Astrocyte of the cerebellum (primary cell): ENCODE measurements at regions not wholly inside any gene's neighbourhood (a gene's known extent, or its start where the extent isn't known, plus 50 kb on each side); places are given as distances from the start of the nearest gene placed in this dataset.

ENCODE experiments used
- DNase-seq: peaks from one replicate; pipeline ENCODE4 v3.0.0-alpha.2; 2011; ENCODE audit warnings: low read depth
- H3K4me3 ChIP-seq: 2 replicates; pipeline ENCODE4 v1.5.1; 2011; ENCODE audit warnings: mild to moderate bottlenecking, low read depth, low read length, moderate library complexity
- in situ Hi-C: cut with HindIII; loops from 2 replicates; pipeline ENCODE4 v1.10.0; 2017; ENCODE audit warnings: low sequenced_read_pairs
- TF ChIP-seq, protein P1 (sequence below): IDR thresholded peaks from 2 replicates; pipeline ENCODE4 v1.5.1; 2012; ENCODE audit warnings: low read length, low read depth, moderate library complexity, mild to moderate bottlenecking; ENCODE audit errors: missing control alignments

DNA sequence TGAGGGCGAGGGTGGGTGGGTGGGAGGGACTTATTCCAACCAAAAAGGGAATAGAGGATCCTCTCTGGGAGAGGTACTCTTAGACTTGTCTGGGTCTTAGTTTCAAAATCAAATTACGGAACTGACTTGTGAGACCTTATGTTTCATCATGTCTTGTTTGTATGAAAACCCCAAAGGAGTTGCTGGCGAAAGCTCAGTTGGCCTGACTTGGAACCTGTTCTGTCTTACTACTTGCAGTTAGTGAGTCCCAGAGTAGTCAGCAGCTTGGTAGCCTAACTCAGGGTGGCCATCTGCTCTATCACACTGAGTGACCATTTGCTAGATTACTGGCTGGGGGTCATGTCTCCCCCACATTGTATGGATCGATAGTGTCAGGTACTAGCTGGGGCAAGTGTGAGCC lies 114.9 kb upstream of the MOCS1 start:
- in situ Hi-C loops, result no loop called here
- H3K4me3 ChIP-seq, result no peak overlapping the region
- DNase-seq, result no peak
- TF ChIP-seq, protein P1, sequence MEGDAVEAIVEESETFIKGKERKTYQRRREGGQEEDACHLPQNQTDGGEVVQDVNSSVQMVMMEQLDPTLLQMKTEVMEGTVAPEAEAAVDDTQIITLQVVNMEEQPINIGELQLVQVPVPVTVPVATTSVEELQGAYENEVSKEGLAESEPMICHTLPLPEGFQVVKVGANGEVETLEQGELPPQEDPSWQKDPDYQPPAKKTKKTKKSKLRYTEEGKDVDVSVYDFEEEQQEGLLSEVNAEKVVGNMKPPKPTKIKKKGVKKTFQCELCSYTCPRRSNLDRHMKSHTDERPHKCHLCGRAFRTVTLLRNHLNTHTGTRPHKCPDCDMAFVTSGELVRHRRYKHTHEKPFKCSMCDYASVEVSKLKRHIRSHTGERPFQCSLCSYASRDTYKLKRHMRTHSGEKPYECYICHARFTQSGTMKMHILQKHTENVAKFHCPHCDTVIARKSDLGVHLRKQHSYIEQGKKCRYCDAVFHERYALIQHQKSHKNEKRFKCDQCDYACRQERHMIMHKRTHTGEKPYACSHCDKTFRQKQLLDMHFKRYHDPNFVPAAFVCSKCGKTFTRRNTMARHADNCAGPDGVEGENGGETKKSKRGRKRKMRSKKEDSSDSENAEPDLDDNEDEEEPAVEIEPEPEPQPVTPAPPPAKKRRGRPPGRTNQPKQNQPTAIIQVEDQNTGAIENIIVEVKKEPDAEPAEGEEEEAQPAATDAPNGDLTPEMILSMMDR, result no peak

DNA sequence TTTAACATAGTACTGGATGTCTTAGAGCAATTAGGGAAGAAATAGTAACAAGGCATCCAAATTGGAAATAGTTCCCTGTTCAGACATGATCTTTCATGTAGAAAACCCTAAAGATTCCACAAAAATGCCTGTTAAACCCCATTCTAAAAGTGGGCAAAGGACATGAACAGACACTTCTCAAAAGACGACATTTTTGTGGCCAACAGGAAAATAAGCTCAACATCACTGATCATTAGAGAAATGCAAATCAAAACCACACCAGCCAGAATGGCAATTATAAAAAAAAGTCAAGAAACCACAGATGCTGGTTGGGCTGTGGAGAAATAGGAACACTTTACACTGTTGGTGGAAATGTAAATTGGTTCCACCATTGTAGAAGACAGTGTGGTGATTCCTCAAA lies 109.9 kb upstream of the MOCS1 start:
- in situ Hi-C loops, result no loop called here

DNA sequence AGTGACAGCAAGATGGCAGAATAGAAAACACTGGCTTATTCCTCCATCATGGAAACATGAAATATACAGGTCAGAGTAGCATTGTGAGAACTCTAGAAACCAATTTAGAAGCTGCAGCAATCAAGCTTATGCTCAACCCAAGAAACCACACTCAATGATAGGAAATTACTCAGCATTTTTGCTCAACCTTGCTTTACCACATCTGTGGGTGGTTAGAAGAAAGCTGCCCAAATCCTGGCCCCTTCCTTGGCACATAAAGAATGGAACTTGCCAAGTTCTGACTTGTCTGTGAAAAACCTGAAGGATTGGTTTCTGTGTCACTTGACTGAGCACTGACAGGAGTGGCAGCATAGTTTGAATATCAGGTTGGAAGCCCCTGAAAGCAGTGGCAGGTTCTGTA lies 108.0 kb upstream of the MOCS1 start:
- in situ Hi-C loops, result no loop called here
- TF ChIP-seq, protein P1, result no peak

More for the DNA sequence above, 109.9 kb upstream of the MOCS1 start:
- DNase-seq, result no peak
- TF ChIP-seq, protein P1, result no peak
- no peak overlapping the region for H3K4me3 ChIP-seq

DNA sequence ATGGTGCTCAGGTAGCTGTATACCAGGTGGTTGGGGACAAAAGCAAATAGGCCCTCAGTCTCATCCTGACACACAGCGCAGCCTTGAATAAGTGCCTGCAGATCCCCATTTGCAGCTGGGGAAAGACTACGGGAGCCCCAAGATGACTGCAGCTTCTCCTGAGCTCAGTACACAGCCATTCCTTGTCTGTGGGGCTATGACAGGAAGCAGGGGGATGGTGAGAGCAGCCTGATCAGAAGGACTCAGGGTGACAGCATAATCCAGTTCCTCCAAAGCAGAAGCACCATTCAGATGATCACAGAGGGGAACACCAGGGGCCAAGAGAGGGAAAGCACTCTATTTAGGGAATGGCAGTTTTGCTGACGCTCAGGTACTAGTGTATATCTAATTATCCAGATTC lies 104.8 kb upstream of the MOCS1 start:
- H3K4me3 ChIP-seq, result no peak overlapping the region
- TF ChIP-seq, protein P1, result no peak
- in situ Hi-C loops, result no loop called here
- no peak for DNase-seq

More for the DNA sequence above, 108.0 kb upstream of the MOCS1 start:
- H3K4me3 ChIP-seq, result no peak overlapping the region
- DNase-seq, result no peak

DNA sequence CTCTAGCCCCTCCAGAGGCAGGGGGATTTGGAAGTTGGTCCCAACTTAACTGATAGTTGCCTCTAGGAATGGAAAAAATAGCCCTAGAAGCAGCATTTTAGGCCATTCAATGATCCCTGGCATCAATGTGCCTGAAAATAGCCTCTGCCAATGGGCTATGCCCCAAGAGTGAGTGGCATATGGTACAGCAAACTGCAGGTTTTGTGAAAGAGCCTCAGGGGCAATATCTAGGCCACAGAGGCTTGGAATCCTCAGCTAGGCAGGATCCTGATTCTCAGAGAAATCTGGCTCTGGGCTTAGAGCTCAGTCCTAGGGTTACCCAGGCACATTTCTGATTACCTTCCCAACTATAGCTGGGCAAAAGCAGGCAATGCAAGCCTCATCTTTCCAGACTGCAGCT lies 104.4 kb upstream of the MOCS1 start:
- H3K4me3 ChIP-seq, result no peak overlapping the region
- in situ Hi-C loops, result no loop called here
- DNase-seq, result no peak
- TF ChIP-seq, protein P1, result no peak

DNA sequence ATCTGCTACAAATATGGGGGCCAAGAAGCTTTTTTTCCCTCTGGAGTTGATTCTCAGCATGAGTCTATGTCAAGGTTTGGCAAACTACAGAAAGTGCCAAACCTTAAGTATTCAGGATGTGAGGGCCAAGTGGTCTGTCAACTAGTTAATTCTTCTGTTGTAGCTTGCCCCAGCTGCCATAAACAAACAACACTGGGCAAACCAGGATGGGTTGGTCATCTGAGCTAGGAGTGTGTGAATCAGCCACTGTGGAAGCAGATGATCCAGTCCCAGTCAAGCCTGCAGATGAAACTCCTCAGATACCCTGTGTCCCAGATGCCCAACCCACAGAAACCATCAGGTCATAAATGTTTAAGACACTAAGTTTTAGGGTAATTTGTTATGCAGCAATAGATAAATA lies 103.0 kb upstream of the MOCS1 start:
- H3K4me3 ChIP-seq, result no peak overlapping the region
- in situ Hi-C loops, result no loop called here
- DNase-seq, result no peak
- TF ChIP-seq, protein P1, result no peak

DNA sequence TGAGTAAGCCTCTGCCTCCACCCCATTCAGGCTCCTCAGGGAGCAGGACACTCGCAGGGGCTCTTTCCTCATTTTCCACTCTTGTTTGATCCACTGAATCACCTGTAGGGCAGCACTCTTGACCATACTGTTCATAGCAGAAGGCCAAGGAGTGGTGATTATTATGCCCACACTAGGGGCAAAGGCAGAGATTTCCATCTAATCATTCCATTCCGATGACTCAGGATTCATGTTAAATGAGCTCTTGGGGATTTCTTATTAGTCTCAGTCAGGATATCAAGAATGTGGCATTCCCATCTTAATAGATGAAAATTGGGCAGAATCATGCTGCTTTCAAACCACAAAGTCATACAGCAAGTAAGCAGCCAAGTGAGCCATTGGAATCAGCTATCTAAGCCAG lies 101.9 kb upstream of the MOCS1 start:
- TF ChIP-seq, protein P1, result no peak
- in situ Hi-C loops, result no loop called here
- no peak for DNase-seq

More for the DNA sequence above, 101.9 kb upstream of the MOCS1 start:
- H3K4me3 ChIP-seq, result no peak overlapping the region
